ENCODE measurements at regions not wholly inside any gene's neighbourhood (a gene's known extent, or its start where the extent isn't known, plus 50 kb on each side); places are given as distances from the start of the nearest gene placed in this dataset.
"Not testable (repeated sequence)": the region's sequence is repeated elsewhere in the genome, so short reads cannot be mapped to it uniquely, and the experiment has no call there.

- DNase-seq: no peak
These were observed 258.3 kb downstream of the SRGAP2C start for GRCh38 chr1:121443001-121443540.

GRCh38 chr1:121444096-121444495 is 259.3 kb downstream of the SRGAP2C start:
- no peak for DNase-seq

- no peak for DNase-seq
These were observed 260.9 kb downstream of the SRGAP2C start for GRCh38 chr1:121445679-121446078.

GRCh38 chr1:121447280-121447923 is 262.6 kb downstream of the SRGAP2C start:
- not testable (repeated sequence) for DNase-seq

- not testable (repeated sequence) for DNase-seq
These were observed 263.3 kb downstream of the SRGAP2C start for GRCh38 chr1:121448064-121448463.

GRCh38 chr1:121448851-121449250 is 264.1 kb downstream of the SRGAP2C start:
- DNase-seq: no peak

- no peak for DNase-seq
These were observed 267.7 kb downstream of the SRGAP2C start for GRCh38 chr1:121452484-121452883.

- no peak for DNase-seq
These were observed 273.7 kb downstream of the SRGAP2C start for GRCh38 chr1:121458291-121459048.

GRCh38 chr1:121459235-121459634 is 274.5 kb downstream of the SRGAP2C start:
- DNase-seq: no peak

GRCh38 chr1:121469395-121469794 is 284.6 kb downstream of the SRGAP2C start:
- not testable (repeated sequence) for DNase-seq

- not testable (repeated sequence) for DNase-seq
These were observed 285.6 kb downstream of the SRGAP2C start for GRCh38 chr1:121470401-121470800.

- no peak for DNase-seq
These were observed 286.7 kb downstream of the SRGAP2C start for GRCh38 chr1:121471523-121471922.

- DNase-seq: no peak
These were observed 287.2 kb downstream of the SRGAP2C start for GRCh38 chr1:121472017-121472416.

GRCh38 chr1:121483234-121483633 is 298.5 kb downstream of the SRGAP2C start:
- DNase-seq: no peak

GRCh38 chr1:121483961-121484424 is 299.2 kb downstream of the SRGAP2C start:
- DNase-seq: no peak

- not testable (repeated sequence) for DNase-seq
These were observed 310.0 kb downstream of the SRGAP2C start for GRCh38 chr1:121494796-121495195.

- DNase-seq: not testable (repeated sequence)
These were observed 326.7 kb downstream of the SRGAP2C start for GRCh38 chr1:121511455-121511854.

GRCh38 chr1:121511876-121512275 is 327.1 kb downstream of the SRGAP2C start:
- DNase-seq: not testable (repeated sequence)

GRCh38 chr1:121515235-121515634 is 330.5 kb downstream of the SRGAP2C start:
- no peak for DNase-seq

GRCh38 chr1:121516234-121516967 is 331.6 kb downstream of the SRGAP2C start:
- DNase-seq: no peak

GRCh38 chr1:121517586-121518230 is 332.9 kb downstream of the SRGAP2C start:
- no peak for DNase-seq

- DNase-seq: no peak
These were observed 333.9 kb downstream of the SRGAP2C start for GRCh38 chr1:121518726-121519041.

Data from effector CD8-positive, alpha-beta T cell (primary cell).